ENCODE measurements at regions not wholly inside any gene's neighbourhood (a gene's known extent, or its start where the extent isn't known, plus 50 kb on each side); places are given as distances from the start of the nearest gene placed in this dataset.
"Not testable (repeated sequence)": the region's sequence is repeated elsewhere in the genome, so short reads cannot be mapped to it uniquely, and the experiment has no call there.

DNA sequence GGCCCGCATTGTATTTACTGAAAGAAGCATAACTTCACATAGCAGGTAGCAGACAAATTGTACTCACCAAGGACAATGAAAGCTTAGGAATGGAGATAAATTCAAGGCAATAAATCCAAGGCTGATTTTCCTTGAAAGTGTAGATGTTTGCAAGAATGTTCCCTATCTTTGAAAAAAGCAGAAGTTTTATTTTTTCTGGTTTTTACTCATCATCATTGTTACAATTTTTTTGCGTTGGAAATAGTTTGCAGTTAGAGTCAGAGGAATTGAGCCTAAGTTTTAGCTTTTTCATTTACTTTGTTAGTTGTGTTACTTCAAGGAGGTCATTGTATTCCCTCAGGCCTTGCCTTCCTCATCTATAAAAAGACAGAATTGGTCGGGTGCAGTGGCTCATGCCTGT, 213.9 kb upstream of the TBL1XR1 start:
- FAIRE-seq = no peak
- DNase-seq (ENCODE audit: insufficient read length, low spot score) = no peak
- no peak for TF ChIP-seq CTCF (IDR thresholded peaks at IDR 0.05; ENCODE audit: insufficient read depth, missing control alignments)

DNA sequence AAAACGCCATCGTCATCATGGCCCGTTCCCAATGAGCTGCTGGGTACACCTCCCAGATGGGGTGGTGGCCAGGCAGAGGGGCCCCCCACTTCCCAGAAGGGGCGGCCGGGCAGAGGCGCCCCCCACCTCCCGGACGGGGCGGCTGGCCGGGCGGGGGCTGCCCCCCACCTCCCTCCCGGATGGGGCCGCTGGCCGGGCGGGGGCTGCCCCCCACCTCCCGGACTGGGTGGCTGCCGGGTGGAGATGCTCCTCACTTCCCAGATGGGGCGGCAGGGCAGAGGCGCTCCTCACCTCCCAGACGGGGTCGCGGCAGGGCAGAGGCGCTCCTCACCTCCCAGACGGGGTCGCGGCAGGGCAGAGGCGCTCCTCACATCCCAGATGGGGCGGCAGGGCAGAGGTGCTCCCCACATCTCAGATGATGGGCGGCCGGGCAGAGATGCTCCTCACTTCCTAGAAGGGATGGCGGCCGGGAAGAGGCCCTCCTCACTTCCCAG, 215.4 kb upstream of the TBL1XR1 start:
- DNase-seq (ENCODE audit: insufficient read length, low spot score); FAIRE-seq: not testable (repeated sequence)

- TF ChIP-seq CTCF (IDR thresholded peaks at IDR 0.05; ENCODE audit: insufficient read depth, missing control alignments) = no peak
- no peak for DNase-seq (ENCODE audit: insufficient read length, low spot score)
- no peak for FAIRE-seq
Observed at GRCh38 chr3:177414093-177414492, 216.8 kb upstream of the TBL1XR1 start.

DNA sequence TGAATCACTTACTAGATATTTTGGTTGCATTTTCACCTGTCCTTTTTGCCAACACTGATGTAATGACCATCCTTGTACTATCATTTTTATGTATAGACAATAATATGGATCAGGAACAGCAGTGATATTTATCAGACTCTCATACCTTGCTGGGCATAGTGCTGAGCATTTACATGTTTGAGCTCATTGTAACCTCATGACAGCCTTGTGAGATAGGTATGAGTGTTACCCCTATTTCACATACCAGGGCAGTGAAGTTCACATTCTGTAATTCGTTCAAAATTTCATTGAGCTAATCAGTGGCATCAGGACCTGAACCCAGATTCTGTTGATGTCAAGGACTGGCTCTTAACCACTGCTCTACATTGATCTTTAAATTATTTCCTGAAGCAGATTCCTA, 221.5 kb upstream of the TBL1XR1 start:
- TF ChIP-seq CTCF (IDR thresholded peaks at IDR 0.05; ENCODE audit: insufficient read depth, missing control alignments) = no peak
- DNase-seq (ENCODE audit: insufficient read length, low spot score) = no peak
- no peak for FAIRE-seq

- DNase-seq (ENCODE audit: insufficient read length, low spot score) = no peak
- no peak for FAIRE-seq
Observed at GRCh38 chr3:177419904-177420601, 222.8 kb upstream of the TBL1XR1 start.

DNA sequence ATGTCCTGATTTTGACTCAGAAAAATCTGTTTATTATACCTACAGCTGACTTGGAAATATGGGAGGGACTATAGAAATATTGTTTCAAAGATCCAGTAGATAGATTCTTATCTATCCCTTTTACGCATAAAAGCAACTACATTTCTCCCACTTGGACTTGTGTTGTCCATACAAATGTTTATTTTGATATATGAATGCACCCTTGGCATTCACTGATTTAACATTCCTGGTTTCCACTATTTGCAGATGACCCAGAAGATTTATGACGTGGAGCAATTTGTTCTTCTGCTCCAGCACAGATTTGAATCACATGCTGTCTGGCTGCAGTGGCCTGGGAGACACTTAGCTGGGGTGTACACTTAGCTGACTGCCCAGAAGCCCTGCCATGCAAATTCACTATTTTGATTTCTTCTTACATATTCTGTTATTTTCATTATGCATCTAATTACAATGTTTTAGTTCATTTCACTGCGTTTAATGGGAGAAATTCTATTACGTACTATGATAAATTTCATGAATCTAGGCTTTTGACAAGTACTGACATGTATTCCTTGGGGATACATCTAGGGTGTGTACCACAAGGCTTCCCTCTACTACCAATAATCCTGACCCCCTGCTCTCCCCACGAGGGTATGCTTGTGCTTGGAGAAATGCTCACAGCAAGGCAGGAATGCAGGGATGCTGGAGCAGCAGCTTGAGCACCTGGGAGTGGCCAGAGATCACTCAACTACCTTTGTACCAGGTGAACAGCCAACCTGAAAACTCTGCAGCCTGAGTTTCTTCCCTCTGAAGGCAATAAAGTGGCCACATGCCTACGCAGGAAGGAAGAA, 223.6 kb upstream of the TBL1XR1 start:
- DNase-seq (ENCODE audit: insufficient read length, low spot score) = no peak

More at GRCh38 chr3:177419904-177420601, 222.8 kb upstream of the TBL1XR1 start:
- no peak for TF ChIP-seq CTCF (IDR thresholded peaks at IDR 0.05; ENCODE audit: insufficient read depth, missing control alignments)

DNA sequence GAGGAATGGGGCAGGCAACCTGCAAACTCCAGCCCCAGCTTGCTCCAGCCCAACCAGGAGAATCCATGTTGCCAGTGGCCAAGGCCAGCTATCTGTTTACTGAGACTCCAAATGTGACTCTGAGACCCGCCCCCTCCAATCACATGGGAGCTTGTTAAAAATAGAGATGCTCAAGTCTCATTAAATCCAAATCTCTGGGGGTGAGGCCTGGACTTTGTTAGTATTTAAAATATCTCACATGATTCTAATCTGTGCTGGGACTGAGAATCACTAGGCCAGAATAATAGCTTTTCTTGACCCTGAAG, 224.2 kb upstream of the TBL1XR1 start:
- no peak for DNase-seq (ENCODE audit: insufficient read length, low spot score)
- no peak for TF ChIP-seq CTCF (IDR thresholded peaks at IDR 0.05; ENCODE audit: insufficient read depth, missing control alignments)
- FAIRE-seq = no peak

More for the DNA sequence above, 223.6 kb upstream of the TBL1XR1 start:
- no peak for FAIRE-seq
- TF ChIP-seq CTCF (IDR thresholded peaks at IDR 0.05; ENCODE audit: insufficient read depth, missing control alignments) = no peak
